HG03066 (cell line): ENCODE measurements at regions not wholly inside any gene's neighbourhood (a gene's known extent, or its start where the extent isn't known, plus 50 kb on each side); places are given as distances from the start of the nearest gene placed in this dataset.
"Not testable (repeated sequence)": the region's sequence is repeated elsewhere in the genome, so short reads cannot be mapped to it uniquely, and the experiment has no call there.

Source experiments
- ATAC-seq: cut with Tn5 transposase; IDR thresholded peaks from one replicate; pipeline ENCODE4 v1.9.1; 2021; ENCODE audit warnings: low read depth; ENCODE audit not compliant: unreplicated experiment

DNA sequence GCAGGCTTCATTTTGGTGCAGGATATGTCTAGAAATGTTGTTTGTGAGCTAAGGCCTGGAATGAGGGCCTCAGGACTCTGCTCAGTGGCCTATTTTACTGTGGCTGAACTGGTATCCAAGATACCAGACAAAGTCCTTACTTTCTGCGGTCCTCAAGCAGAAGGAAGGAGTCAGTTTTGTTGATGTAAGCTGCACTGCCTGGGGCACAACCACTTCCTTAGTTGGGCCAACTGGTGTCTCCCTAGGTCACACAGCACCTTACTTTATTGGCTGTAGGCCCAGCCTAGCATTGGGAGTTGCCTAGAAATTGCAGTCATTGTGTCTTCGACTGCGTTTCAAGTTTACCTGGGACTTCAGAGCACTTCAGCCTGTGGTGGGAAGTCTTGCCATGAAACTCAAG, 1322.7 kb downstream of the AMY1C start:
- no peak for ATAC-seq

- ATAC-seq, result no peak
Measured at GRCh38 chr1:105072850-105073249, 1323.2 kb downstream of the AMY1C start.

- ATAC-seq, result no peak
Measured at GRCh38 chr1:105073660-105074059, 1324.0 kb downstream of the AMY1C start.

GRCh38 chr1:105083611-105084010, 1333.9 kb downstream of the AMY1C start:
- no peak for ATAC-seq

- ATAC-seq, result no peak
Measured at GRCh38 chr1:105087506-105087905, 1337.8 kb downstream of the AMY1C start.

DNA sequence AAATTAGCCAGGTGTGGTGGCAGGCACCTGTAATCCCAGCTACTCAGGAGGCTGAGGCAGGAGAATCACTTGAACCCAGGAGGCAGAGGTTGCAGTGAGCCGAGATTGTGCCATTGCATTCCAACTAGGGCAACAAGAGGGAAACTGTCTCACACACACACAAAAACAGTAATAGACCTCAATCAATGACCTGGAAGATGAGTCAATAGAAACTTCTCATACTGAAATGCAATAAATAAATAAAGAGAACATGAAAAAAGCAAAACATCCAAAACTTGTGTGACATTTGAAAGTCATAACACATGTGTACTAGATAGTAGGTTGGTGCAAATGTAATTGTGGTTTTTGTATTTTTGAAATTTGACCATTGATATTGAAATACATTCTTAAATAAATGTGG, 1338.5 kb downstream of the AMY1C start:
- no peak for ATAC-seq

GRCh38 chr1:105093893-105094292, 1344.2 kb downstream of the AMY1C start:
- not testable (repeated sequence) for ATAC-seq

GRCh38 chr1:105100102-105100501, 1350.4 kb downstream of the AMY1C start:
- ATAC-seq, result no peak

GRCh38 chr1:105101261-105101660, 1351.6 kb downstream of the AMY1C start:
- no peak for ATAC-seq

DNA sequence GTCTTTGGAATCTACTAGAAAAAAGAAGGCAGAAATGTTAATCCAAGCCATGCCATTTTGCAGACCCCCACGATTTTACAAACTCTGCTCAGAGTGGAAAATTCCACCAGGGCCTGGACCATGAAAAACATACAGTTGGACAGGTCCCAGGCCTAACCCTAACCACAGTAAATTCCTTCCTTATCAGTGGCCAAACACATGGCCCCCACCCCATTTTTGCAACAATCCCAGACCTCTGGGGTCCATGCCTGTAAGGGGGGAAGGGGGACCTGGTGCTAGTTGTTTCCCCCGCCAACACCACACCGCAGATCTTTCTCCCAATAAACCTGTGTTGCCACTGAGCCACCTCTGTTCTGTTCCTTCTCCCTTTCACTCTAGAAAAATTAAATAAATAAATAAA, 1352.7 kb downstream of the AMY1C start:
- ATAC-seq, result no peak

DNA sequence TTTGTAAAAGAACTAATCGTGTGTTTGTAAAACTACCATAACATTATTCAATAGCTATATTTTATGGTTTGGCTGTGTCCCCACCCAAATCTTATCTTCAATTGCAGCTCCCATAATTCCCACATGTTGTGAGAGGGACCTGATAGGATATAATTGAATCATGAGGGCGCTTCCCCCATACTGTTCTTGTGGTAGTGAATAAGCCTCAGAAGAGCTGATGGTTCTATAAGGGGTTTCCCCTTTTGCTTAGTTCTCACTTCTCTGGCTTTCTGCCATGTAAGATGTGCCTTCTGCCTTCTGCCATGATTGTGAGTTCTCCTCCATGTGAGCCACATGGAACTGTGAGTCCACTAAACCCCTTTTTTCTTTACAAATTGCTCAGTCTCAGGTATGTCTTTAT, 1372.3 kb downstream of the AMY1C start:
- ATAC-seq, result no peak

DNA sequence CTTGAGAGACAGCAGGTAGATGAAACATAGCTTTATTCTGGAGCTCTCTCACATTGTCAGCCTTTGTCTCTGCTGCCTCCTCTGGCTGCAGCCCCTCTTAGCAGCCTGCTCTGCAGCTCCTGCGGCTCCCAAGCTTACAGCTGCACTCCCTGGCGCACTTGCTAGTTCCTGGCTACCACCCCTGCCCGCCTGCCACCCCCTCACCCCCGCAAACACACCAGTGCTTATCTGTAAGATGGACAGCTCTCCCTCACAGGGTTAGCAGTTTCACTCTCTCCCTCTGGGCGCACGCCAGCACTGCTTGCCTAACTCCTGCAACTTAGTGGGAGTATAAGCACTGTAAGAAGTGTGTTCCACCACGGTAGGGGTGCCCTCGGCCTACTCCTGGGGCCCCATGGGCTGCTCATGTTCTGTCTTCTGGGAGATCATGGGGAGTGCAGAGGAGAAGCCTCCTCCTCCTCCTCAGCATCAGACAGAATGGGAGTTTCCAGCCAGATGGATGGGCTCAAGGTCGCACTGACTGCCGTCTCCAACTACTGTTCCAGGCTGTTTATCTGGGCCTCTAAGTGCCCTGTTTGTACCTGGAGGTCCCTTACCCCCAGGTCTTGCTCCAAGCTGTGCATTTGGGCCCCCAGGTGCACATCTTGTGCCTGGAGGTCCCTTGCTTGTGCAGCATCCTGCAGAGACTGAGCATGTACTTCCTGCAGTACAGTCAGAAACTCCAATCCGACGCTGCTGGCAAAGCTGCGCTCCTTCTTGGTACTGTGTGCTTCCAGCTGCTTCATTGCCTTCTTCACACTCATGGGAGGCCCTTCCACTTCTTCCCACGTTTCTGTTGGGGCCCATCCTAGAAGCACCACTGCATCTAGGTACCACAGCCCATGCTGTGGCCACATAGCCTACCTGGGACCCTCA, 1388.1 kb downstream of the AMY1C start:
- no peak for ATAC-seq

DNA sequence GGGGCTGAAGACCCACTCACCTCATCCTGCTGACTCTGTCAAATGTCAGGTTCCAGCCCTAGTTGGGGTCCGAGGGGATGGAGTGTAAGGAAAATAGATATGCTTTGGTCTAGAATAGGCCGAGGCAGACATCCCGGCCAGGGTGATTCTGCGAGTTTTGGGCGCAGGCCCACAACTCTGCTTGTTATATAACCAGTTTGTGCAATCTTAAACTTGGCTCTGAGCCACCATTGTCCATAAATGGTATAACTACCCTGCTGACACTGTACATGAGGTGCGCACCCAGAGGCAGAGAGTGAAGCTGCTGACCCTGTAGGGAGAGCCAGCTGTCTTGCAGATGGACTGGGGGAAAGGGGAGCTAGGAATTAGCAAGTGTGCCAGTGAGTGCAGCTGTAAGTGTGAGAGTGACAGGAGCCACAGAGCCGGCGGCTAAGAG, 1388.8 kb downstream of the AMY1C start:
- no peak for ATAC-seq

DNA sequence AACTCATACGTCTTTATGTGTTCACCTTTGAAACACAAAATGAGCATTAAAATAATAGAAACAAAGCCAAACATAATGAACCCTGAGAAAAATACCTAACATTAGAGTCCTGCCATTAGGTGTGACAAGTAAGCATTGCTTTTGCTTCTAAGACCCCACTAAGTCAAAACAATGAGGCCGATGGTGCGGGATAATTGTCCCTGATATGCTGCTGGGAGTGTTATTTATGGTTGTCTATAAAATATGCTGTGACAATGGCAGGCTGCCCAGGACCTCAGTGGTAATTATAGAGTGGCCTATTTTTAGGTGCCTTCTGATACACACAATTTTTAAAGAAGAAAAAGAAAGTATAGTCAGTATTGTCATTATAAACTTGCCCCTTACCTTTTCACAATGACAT, 1423.1 kb downstream of the AMY1C start:
- ATAC-seq, result no peak

- ATAC-seq, result no peak
Measured at GRCh38 chr1:105180789-105181188, 1431.1 kb downstream of the AMY1C start.

- no peak for ATAC-seq
Measured at GRCh38 chr1:105204836-105205371, 1455.2 kb downstream of the AMY1C start.

GRCh38 chr1:105208581-105208980, 1458.9 kb downstream of the AMY1C start:
- no peak for ATAC-seq

- no peak for ATAC-seq
Measured at GRCh38 chr1:105210747-105211146, 1461.0 kb downstream of the AMY1C start.

DNA sequence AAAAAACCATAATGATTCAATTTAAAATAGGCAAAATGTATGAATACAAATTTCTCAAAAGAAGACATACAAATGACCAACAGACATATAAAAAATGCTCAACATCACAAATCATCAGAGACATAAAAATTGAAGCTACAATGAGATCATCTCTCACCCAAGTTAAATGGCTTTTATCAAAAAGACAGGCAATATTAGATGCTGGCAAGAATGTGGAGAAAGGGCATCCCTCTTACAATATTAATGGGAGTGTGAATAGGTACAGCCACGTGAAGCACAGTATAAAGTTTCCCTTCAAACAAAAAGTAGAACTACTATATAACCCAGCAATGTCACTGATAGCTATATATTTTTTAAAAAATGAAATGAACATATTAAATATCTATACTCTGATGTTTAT, 1481.7 kb downstream of the AMY1C start:
- ATAC-seq, result no peak

DNA sequence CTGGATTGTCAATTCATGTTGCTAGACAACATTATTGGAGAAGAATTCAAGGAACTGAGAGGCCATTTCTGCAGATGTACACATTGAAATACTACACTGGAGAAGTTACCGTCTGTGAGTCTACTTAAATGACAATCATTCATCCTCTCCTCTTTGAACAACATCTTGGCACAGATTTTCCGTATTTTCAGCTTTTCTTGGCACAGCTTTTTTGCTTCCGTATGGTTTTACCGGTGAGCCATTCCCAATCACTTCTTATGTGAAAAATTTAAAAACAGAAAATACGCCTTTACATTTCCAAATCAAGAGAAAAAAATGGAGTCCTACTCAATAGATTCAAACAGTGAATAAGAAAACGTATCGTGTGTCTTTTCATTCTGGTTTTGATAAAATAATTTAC, 1493.7 kb downstream of the AMY1C start:
- ATAC-seq, result no peak

GRCh38 chr1:105243969-105244368, 1494.3 kb downstream of the AMY1C start:
- ATAC-seq, result no peak

- no peak for ATAC-seq
Measured at GRCh38 chr1:105254906-105255305, 1505.2 kb downstream of the AMY1C start.
